NCI-H460 (cell line): ENCODE measurements at regions not wholly inside any gene's neighbourhood (a gene's known extent, or its start where the extent isn't known, plus 50 kb on each side); places are given as distances from the start of the nearest gene placed in this dataset.
"Not testable (repeated sequence)": the region's sequence is repeated elsewhere in the genome, so short reads cannot be mapped to it uniquely, and the experiment has no call there.

Experiments
- DNase-seq: peaks from one replicate; pipeline ENCODE4 v3.0.0-alpha.2; 2016; ENCODE audit warnings: low read depth; ENCODE audit errors: extremely low read depth

- DNase-seq: no peak
Observed at GRCh38 chr12:89073659-89074058, 278.6 kb downstream of the DUSP6 start.

DNA sequence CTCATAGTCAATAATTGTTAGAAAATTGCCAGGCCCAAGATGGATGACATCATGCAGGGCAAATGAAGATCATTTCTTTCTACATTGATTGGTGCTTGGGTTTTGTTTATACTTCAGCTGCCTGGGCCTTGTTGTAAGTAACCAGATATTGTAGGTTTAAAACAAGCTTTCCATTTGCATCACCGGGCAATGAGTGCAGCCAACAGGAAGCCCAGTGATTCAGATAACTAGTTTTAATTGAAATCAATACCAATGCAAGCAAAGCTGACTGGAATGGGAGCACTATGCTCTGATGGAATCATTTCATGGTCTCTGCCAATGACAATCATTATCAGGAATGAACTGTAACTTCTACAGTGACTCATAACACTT lies 279.3 kb downstream of the DUSP6 start:
- no peak for DNase-seq

GRCh38 chr12:89072294-89073026 lies 279.8 kb downstream of the DUSP6 start:
- no peak for DNase-seq

GRCh38 chr12:89070603-89071002 lies 281.7 kb downstream of the DUSP6 start:
- no peak for DNase-seq

- no peak for DNase-seq
Observed at GRCh38 chr12:89069431-89069830, 282.9 kb downstream of the DUSP6 start.

- DNase-seq: no peak
Observed at GRCh38 chr12:89067421-89068187, 284.7 kb downstream of the DUSP6 start.

DNA sequence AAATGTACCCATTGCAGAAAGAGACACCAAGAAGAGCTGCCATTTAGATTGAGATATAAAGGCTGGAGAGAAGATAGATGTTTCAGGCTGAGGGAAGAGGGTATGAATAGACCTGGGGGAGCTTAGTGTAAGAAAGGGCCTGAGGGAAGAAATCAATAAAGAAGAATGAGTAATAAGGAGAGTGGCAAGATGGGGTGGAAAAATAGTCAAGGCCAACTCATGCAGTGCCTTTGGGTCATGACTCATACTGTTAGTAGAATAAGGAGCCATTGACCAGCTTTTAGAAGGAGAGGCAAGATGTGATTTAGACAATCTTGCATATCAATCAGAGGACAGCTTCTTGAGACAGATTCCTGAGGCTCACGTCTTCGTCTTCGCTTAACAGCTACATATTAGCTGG lies 287.5 kb downstream of the DUSP6 start:
- peak; percentile 3 for DNase-seq

GRCh38 chr12:89064151-89064550 lies 288.1 kb downstream of the DUSP6 start:
- no peak for DNase-seq

- no peak for DNase-seq
Observed at GRCh38 chr12:89062996-89063395, 289.3 kb downstream of the DUSP6 start.

DNA sequence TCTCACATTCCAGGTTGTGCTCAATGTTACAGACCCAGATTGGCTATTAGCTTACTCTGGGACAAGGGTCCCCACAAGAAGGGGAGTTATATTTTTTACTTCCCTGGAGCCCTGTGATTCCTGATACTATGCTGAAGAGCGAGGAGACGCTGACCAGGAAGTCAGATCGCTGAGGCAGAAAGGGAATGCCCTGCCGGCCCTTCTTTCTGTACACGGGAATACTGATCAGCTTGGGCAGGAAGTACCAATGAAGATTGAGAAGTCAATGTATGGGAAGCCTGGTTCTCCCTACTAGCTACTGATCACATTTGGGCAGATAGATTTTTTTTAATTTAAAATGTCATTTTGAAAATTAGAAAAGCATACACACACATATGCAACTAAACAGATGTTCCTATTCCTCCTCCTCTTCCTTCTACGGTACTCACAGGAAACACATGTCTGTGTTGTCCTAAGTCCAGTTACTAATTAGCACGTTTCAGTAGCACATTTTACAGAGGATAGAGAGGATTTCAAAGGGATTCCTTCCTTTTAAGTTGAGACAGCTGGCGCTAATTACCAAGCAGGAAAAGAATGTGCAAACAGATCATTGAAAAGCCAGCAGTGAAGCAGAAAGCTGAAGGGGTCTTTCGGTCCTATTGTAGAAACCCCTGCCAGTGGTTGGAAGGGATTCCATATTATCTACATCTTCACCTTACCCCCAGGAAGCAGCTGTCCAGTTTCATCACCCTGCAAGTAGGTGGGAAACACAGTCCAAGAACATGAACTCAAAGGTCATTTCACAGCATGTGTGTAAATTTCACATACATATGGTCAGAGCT lies 292.4 kb downstream of the DUSP6 start:
- DNase-seq: peak; percentile 67

DNA sequence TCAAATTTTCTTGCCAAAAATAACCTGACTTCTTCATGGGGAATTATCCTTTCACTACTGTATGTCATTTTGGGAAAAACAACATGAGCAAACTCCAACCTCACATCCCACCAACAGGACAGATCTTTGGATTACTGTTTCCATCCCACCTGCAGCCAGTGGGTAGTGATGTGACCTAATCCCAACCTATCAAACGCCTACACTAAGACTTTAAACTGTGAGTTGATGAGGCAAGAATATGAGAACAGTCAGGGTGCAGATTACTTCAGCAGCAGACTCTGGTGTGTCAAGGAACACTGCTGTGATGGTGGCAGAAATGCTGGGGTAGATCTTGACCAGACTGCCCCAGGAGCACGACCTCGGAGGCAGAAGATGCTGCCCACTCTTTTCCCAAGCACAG lies 293.2 kb downstream of the DUSP6 start:
- DNase-seq: no peak

DNA sequence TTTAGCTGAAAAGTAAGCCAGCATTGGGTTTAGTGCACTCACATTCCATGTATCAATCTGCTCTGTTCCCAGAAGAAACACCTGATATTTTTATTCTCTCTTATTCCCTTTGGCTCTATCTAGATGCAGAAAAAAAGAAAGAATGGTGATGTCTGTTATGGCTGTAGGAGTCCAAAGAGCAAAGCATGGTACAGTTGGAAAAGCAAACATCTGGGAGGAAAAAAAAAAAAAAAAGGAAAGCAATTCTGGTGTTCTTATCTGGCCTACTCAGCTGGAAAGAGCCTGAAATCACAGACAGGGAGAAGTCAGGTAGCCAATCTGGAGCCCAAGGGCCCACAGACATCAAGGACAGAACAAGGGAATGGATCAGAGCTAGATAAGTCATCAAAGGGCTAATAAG lies 293.9 kb downstream of the DUSP6 start:
- DNase-seq: no peak

- not testable (repeated sequence) for DNase-seq
Observed at GRCh38 chr12:89053817-89054216, 298.5 kb downstream of the DUSP6 start.

- DNase-seq: peak; percentile 74
Observed at GRCh38 chr12:89051065-89051677, 301.1 kb downstream of the DUSP6 start.

GRCh38 chr12:89047856-89048418 lies 304.4 kb downstream of the DUSP6 start:
- no peak for DNase-seq

DNA sequence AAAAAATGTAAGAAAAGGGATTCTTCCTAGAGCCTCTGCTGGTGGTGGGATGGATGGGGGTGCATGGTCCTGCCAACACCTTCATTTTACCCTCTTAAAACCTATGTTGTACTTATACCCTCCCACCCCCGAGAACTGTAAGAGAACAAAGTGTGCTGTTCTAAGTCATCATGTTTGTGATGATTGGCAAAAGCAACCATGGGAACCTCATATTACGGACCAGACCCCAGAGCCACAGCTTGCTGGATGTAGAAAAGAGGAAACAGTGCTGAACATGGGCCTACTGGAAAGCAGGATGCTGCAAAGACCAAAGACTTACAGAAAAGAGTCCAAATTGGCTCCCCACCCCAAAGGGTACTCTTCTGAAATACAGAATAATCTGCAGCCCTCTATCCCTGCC lies 311.2 kb downstream of the DUSP6 start:
- no peak for DNase-seq

DNA sequence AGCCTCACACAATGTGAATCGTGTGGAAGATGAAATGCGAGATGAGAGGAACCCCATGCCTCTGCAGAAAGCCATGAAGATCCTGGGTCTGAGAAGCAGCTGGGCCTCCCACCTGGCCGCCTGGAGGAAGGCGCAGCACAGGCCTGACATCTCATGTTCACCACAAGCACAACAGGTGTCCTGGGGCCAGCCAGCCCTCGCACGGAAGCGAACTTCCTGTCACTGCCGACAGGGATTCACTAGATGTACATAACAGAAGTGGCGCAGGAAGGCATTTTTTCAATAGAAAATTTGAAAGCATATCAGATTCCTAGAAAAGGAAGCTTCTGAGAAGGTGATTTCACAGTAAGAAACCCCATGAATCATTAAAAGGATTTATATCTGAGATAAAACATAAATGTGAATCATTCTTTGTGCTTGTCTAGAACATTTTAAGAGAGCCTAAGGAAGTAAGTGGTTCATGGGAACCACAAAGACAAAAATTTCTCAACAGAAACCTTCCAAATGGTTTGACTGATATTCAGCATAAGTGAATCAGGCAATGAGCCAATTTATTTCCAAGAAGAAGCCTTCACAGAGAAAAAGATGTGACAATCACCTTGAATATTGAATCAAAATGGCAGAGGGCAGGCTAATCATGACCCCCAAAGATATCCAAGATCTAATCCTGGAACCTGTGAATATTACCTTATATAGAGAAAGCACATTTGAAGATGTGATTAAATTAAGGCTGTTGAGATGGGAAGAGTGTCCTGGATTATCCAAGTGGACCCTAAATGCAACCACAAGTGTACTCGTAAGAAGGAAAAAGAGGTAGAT lies 311.9 kb downstream of the DUSP6 start:
- no peak for DNase-seq

GRCh38 chr12:89038831-89039512 lies 313.3 kb downstream of the DUSP6 start:
- no peak for DNase-seq

- DNase-seq: no peak
Observed at GRCh38 chr12:89033062-89033461, 319.2 kb downstream of the DUSP6 start.
